SW480 (cell line): ENCODE measurements at regions not wholly inside any gene's neighbourhood (a gene's known extent, or its start where the extent isn't known, plus 50 kb on each side); places are given as distances from the start of the nearest gene placed in this dataset.

ENCODE experiments used
- DNase-seq: peaks from one replicate; pipeline ENCODE4 v3.0.0-alpha.2; 2016; ENCODE audit warnings: low spot score

DNA sequence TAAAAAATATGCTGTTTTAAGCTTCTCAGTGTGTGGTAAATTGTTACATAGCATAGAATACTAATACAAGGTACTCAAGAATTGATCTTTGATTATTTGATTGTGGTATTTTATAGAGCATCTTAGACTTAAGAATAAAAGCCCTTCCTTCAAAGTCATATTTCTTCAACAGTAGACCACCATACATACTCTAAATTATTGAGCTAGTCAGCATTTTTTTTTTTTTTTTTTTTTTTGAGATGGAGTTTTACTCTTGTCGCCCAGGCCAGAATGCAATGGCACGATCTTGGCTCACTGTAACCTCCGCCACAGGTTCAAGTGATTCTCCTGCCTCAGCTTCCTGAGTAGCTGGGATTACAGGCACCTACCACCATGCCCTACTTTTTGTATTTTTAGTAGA is 436.7 kb upstream of the LUZP2 start:
- no peak for DNase-seq

DNA sequence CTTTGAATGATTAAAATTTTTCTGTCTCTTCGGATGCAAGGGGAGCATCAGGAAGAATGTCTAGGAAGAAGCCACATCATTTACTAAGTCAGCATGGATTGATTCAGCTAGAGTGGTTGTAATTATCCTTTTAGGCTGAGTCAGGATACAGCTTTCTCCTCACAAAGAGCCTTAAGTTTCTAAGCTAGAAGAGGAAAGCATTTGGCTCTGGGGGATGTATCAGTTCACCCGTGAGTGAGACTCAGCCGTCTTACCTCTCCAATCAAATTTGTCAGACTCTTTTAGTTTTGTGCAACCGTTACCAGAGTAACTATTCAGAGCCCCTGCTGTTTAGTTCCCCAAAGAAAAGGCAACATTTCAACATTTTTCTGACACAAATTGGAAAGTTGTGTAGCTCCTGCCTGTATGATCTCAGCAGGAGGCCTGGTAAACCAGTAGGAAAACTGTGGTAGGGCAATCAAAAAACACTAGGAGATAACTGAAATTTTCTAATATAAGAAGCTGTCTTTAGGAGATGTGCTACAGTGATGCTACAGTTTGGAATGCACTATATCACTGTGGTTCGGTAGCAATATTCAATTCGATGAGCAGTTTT is 432.4 kb upstream of the LUZP2 start:
- DNase-seq: no peak

DNA sequence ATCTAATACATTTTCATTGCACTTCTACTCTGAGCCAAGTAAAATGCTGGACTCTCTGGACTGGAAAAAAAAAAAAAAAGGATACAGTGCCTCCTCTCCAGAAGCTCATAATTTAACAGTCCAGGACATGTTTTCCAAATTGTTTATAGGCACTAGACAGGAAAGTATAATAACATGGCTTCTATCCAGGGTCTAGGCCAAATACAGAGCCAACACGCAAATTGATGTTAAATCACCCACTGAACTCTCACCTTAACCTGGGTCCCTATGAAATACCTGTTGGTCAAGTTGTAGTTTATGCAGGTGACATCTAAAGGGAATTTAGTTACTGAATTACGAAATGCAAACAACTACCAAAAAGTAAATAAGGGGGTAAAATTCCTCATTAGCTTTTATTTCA is 428.7 kb upstream of the LUZP2 start:
- no peak for DNase-seq

DNA sequence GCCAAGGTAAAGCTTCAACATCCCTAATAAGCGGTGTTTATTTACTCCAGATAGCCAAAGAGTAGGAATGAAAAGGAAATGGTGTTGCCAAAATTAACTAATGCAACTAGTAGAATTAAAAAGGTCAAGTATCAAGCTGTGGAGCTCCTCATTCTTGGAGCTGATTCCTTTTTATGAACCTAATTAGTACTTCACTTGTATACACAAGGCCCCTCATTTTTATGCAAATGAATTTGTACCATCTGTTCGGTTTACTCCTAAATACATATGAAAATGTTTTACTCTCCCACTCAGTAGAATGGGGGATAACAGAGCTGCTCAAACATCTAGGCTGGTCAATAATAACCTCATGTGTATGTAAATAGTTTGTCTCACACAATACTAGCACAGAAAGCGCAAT is 426.4 kb upstream of the LUZP2 start:
- no peak for DNase-seq

DNA sequence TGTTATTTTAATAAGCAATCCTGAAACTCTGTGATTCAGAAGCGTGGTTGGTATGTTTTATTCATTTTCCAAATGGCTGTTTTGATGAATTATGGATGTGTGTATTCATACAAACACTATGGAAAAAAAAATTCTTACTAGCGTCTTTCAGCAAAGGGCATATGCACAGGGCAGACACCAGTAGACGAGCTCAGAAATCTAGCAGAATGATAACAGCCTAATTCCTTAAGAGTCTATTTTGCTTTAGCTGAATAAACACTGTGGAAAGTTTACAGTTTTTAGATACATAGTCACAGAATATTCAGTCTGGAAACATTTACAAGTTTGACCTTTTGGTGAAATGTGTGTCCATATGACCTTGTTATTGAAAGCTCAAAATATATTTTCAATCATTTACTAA is 418.8 kb upstream of the LUZP2 start:
- no peak for DNase-seq

DNA sequence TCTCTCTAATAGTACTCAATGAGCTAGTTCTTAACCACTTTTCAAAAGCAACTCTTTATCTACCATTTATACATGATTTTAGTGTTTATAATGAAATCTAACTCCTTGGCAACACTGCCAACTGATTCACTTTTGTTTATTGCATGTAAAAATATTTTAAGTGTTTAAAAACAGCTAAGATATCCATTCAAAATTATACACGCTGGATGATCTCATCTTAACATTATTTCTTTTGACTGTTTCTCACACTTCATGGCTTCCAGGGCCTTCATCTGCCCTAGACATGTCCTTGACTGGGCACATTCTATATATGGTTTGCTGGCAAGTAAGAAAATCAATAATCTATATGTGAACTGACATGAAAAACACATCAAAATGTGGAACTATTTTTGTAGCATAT is 414.6 kb upstream of the LUZP2 start:
- no peak for DNase-seq

DNA sequence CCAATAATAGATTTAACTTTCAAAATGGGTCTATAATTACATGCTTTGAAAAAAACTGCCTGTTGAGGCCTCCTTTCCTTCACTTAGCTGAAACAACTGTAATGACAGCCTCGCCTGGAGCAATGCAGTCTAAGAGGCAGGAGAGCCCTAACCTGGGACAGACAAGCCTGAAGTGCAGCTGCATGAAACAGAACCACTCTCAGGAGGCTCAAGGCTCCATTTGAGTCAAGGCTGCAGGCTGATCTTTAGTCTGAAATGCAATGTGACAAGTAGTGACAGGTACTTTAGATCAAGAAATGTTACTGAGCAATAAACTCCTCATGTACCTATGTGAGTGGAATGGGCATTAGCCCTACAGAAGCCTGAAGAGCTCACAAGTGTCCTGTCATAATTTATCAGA is 414.0 kb upstream of the LUZP2 start:
- no peak for DNase-seq

DNA sequence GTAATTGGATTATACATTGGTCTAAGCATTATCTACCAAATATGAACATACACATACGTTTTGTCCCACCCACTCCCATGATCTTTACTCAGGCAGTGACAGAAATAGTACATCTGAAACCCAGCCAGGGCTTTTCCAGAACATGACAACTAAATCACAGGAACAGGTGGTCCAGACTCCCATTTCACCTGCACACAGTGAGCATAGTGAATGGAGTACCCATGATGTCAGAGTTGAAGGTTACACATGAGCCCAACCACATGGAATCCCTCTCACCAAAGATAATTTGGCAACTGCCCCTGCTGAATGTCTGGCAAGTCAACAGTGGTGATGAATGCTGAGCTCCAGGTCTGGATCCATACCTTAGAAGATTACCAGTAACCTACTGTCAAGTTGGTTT is 411.9 kb upstream of the LUZP2 start:
- DNase-seq: no peak

DNA sequence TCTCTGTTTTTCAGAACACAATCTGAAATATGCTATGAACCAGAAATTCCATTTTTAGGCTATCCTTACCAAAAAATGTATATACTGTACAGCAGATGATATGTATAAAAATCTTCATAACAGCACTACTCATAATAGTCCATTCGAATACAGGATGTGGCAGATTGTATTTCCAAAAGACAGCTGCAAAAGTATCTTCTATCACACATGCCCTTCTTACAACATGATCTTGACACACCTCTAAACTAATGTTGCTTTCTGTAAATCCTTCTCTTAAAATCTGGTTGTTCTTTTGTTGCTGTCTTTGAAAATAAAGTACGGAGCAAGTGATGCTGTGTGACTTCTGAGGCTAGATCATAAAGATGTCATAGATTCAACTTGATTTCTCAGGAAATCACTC is 409.9 kb upstream of the LUZP2 start:
- no peak for DNase-seq

DNA sequence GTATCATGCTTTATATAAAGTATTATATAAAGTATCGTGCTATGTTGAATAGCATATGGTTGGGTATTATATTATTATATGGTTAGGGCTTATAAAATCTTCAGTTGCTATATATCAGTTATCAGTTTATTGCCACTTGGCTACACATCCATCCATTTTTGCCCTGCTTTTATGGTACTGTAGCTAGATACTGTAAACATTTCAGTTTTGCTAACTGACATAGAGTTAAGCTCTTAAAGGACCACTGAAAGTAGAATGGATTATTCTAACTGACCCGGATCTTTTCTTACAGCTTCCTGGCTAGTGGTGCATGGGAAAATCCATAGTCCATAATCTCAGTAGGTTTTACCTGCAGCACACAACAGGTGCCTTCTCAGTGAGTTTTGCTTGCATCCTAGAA is 405.3 kb upstream of the LUZP2 start:
- no peak for DNase-seq

DNA sequence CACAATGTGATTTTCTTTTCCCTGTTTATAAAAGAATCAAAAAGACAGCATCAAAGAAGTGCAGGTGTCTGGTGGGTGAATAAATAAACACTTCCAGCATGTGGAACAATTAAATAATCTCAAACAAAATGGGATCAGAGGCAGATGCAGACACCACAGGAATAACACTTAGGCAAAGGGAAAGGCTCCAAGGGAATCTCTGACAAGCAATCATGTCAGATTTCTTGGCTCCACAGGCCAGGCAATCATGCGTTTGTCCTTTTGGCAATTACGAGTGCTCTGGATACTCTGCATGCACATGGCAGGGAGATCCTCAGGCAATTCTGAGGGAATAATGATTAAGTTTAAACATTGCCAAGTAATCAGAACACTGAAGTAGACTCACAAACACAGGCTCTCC is 403.5 kb upstream of the LUZP2 start:
- DNase-seq: no peak

DNA sequence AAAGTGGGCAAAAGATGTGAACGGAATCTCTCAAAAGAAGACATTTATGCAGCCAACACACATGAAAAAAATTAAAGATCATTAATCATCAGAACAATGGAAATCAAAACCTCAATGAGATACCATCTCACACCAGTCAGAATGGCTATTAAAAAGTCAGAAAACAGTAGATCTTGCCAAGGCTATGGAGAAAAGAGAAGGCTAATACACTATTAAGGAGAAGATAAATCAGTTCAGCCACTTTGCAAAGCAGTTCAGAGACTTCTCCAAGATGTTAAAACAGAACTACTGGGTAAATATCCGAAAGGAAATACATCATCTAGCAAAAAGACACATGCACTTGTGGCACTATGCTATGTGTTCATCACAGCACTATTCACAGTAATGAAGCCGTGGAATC is 388.2 kb upstream of the LUZP2 start:
- no peak for DNase-seq

DNA sequence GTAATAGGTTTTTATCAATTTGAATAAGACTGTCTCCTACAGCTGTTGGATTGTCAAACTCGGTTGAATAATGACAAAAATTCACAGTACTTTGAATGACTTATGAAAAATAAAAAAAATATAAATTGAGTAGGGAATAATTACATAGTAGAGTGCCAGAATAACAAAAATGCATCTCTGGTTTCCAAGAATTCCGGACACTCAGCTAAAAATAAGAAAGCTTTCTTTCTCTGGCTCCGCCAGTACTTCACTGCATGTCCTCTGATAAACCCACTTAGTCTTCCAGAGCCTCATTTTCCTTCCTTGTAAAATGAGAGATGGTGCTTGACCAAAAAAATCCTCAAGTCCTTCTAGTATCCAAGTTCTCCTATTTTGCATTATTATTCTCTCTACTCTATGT is 374.6 kb upstream of the LUZP2 start:
- DNase-seq: no peak

DNA sequence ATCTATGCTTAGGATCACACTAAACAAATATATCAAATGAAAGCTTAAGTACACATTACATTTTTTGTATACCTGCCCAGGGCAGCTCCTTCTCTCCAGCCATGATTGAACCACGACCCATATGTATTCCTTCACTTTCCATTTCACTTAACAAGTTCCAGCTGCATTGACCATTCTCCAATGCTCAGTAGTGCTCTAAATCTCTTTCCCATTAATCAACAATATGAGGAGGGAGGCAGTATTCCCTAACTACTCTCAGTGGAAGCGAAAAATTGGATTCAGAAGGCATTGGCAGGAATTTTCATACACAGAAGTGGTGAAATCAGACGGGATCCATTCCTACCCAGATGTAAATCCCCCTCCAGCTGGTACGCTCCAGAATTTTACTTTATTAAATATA is 372.0 kb upstream of the LUZP2 start:
- DNase-seq: no peak

DNA sequence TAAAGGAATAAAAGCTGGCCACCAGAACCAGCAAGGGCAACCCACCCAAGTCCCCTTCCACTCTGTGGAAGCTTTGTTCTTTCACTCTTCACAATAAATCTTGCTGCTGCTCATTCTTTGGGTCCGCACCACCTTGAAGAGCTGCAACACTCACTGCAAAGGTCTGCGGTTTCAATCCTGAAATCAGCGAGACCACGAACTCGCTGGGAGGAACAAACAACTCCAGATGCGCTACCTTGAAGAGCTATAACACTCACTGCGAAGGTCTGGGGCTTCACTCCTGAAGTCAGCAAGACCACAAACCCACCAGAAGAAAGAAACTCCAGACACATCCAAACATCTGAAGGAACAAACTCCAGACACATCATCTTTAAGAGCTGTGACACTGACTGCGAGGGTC is 365.2 kb upstream of the LUZP2 start:
- no peak for DNase-seq

DNA sequence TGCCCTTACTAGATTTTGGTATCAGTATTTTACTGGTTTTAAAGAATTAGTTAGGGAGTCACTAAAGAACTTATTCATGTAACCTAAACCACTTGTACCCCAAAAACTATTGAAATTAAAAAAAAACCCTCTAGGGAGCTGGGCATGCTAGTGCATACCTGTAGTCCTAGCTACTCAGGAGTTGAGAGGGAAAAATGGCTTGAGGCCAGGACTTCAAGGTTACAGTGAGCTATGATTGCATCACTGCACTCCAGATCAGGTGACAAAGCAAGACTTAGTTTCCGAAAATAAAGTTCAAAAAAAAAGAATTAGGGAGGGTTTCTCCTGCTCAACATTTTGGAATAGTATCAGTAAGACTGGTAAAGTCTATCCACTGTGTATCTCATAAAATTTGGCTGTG is 364.4 kb upstream of the LUZP2 start:
- DNase-seq: no peak

DNA sequence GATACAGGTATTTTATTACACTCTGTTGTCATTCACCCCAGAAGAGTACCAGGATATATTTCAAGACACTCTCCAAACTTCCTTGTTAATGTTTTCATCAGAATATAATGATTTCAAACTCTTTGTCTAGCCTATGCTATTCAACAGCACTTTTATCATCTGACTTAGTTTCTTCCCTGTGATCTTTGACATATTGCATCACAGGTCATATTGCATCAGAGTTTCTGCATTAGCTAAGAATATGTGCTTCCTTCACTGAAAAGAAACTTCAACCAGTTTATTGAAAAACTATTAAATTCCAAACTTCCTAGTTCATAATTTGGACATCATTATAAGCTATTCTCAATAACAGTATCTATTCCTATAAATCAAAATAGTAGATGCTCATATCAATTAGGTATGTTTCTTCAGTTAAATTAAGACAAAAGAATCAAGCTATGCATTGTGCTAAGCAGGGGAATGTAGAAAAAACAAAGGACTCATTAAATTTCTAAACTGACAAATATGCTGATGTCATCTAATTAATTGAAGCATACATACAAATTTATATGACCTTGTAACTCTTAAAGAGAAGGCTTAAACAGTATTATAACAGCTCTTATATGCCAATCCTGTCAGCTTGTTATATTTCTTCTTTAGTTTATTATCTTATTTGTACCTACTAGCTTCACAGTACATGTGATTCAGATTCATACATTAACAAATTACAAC is 361.8 kb upstream of the LUZP2 start:
- no peak for DNase-seq

DNA sequence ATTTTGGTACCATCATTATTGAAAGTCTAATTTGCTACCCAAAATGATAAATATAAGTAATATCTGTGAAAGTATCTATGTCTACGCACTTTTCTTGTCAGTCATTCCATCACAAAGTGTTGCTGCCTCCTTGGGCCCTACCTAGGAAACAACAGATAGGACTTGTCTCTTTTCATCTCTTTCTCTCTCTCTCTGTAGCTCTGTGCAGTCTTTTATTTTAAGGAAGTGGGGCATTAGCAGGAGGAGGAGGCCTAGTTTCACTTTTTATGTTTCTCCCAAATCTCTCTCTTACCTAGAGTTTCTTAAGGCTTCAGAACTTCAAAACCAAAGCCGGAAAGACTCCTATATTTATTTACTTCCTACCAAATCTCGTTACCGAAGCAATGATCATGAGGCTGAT is 354.8 kb upstream of the LUZP2 start:
- no peak for DNase-seq

DNA sequence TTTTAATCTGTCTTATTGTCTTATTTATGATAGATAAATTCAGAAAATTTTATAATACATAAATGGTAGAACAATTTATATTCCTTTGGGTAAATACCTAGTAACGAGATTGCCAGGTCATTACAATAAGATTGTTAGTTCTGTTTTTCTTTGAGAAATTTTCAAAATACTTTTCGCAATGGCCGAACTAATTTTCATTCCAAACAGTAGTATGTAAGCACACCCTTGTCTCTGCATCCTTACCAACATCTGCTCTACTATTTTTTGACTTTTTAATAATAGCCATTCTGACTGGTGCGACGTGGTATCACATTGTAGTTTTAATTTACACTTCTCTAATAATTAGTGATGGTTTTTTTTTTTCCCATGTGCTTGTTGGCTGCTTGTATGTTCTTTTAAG is 351.4 kb upstream of the LUZP2 start:
- DNase-seq: no peak

DNA sequence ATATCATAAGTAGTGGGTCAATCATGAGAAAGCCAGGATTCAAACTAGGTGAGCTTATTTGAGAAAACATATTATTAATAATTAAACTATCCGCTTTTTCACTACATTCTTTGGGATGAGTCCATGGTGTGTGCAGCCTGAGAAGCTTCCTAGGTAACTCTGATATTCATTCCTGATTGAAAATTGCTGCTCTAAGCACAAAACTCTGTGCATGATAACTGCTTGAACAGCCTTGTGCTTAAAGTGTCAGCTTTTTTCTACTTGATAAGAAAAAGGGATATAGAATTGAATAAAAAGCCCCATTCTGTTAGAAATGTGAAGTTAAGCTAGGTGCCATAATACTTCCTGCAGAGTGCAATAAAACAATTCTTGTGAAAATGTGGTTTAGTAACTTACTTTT is 343.5 kb upstream of the LUZP2 start:
- no peak for DNase-seq

DNA sequence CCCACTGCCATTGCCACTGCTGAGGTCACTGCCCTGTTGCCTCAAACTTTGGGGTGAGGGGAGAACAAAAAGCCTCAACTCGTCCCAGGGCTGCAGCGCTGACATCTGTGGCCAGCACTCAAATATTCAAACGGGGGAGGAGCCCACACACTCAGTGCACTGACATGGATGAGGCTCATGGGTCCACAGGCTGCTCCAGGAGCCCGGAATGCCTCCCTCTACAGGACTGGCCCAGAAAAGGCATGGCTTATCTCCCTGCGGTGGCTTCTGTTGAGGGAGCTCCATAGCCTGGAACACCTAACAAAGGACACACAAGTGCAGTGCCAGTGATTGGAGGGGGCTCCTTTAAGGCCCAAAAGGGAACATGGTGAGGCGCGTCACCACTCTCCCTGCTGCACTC is 341.1 kb upstream of the LUZP2 start:
- no peak for DNase-seq

DNA sequence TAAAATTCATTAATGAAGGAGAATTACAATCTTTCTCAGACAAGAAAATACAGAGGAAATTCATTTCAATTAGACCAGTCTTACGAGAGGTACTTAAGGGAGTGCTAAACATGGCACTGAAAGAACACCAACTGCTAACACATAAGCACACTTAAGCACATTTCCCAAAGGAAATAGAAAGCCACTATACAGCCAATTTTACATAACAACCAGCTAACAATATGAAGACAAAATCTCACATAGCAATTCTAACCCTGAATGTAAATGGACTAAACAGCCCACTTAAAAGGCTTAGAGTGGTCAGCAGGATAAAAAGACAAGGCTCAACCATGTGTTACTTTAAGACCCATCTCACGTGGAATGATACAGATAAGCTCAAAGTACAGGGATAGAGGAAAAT is 339.5 kb upstream of the LUZP2 start:
- no peak for DNase-seq

DNA sequence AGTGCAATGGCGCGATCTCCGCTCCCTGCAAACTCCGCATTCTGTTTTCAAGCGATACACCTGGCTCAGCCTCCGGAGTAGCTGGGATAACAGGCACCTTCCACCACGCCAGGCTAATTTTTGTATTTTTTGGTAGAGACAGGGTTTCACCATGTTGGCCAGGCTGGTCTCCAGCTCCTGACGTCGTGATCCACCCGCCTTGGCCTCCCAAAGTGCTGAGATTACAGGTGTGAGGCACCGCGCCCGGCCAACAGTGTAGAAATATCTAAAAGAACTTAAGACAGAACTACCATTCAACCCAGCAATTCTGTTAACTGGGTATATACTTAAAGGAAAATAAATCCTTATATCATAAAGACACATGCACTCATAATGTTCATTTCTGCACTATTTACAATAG is 335.3 kb upstream of the LUZP2 start:
- DNase-seq: no peak

DNA sequence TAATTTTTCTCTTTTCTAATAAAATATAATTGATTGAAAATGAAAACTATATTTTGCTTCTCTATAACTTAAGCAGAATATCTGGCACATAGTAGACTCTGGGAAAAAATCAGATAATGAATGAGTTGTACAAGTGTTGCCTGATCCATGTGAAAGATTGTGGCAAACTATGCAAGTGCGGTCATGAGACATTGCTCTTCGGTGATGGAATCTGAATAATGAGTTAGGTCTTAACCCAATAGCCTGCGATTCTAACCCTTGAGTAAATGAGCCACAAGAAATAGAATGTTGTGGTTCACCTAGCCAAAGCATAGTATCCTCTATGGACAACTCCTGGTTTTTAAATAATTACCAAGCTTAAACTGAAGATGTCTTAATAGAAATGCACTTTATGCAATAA is 333.7 kb upstream of the LUZP2 start:
- DNase-seq: no peak

DNA sequence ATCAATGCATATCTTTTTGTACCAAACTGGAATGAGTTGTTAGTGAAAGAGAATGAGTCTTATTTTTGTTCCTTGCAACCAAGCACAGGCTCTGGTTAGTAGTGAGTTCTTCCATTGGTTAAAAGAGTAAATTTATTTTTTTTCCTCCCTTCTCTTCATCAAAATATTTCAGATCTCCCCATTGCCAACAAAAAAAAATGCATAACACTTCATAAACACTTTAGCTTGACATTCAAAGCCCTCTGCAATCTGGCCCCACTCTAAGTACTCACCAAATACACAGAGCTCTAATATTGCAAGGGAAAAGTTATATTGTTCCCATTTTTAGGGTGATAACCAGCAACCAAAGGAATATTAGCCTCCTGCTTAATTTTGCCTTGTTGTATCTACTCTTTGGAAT is 333.0 kb upstream of the LUZP2 start:
- DNase-seq: no peak
